ENCODE measurements at regions not wholly inside any gene's neighbourhood (a gene's known extent, or its start where the extent isn't known, plus 50 kb on each side); places are given as distances from the start of the nearest gene placed in this dataset.
"Not testable (repeated sequence)": the region's sequence is repeated elsewhere in the genome, so short reads cannot be mapped to it uniquely, and the experiment has no call there.

DNA sequence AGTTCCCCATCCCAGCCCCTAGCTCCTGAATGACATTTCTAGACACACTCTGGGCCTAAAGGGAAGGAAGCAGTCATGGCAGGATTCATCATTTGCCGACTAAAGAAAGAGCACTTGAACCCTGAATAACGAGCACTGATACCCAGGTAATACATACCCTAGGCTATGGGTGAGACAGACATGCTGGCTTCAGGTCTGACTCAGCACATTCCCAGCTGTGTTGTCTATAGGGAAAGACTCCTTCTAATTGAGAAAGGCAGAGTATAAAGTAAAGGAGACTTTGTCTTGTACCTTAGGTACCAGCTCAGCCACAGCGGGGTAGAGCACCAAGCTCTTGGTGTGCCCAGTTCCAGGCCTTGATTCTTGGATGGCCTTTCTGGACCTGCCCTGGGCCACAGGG is 870.5 kb downstream of the PDCD6IP start:
- DNase-seq, result no peak
- no peak overlapping the region for H3K4me3 Mint-ChIP-seq
- TF ChIP-seq, protein P1, sequence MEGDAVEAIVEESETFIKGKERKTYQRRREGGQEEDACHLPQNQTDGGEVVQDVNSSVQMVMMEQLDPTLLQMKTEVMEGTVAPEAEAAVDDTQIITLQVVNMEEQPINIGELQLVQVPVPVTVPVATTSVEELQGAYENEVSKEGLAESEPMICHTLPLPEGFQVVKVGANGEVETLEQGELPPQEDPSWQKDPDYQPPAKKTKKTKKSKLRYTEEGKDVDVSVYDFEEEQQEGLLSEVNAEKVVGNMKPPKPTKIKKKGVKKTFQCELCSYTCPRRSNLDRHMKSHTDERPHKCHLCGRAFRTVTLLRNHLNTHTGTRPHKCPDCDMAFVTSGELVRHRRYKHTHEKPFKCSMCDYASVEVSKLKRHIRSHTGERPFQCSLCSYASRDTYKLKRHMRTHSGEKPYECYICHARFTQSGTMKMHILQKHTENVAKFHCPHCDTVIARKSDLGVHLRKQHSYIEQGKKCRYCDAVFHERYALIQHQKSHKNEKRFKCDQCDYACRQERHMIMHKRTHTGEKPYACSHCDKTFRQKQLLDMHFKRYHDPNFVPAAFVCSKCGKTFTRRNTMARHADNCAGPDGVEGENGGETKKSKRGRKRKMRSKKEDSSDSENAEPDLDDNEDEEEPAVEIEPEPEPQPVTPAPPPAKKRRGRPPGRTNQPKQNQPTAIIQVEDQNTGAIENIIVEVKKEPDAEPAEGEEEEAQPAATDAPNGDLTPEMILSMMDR (IDR thresholded peaks at IDR 0.05), result no peak
- H3K9me3 Mint-ChIP-seq, result peaks cover 44% of the 10 kb centered on the region
- peaks cover 6% of the 10 kb centered on the region; the same call in 1 of the 2 replicates for H3K36me3 Mint-ChIP-seq (ENCODE audit: low read depth)
- H3K27me3 Mint-ChIP-seq (ENCODE audit: insufficient read depth), result no peaks in the 10 kb centered on the region
- H3K27ac Mint-ChIP-seq, result no peak overlapping the region
- no peaks in the 10 kb centered on the region for H3K4me1 Mint-ChIP-seq (ENCODE audit: low read depth)

DNA sequence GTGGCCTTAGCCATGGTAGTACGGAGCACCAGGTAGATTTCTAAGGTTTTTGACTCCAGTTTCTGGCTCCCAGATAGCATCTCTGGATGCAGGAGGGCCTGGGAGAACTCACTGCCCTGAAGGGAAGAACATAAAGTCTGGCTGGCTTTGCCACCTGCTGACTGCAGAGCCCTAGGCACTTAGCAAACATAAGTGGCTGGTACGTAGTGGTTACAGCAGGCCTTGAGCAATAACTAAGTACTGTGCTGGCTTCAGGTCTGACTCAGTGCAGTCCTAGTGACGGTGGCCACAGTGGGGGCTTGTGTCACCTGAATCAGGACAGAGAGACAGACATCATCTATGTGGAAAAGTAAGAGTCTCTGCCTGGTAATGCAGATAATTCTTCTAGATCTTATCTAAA is 871.1 kb downstream of the PDCD6IP start:
- Mint-ChIP-seq H3K27ac (no peak overlapping the region), H3K4me1 (ENCODE audit: low read depth) (no peaks in the 10 kb centered on the region), H3K27me3 (ENCODE audit: insufficient read depth) (no peaks in the 10 kb centered on the region), H3K9me3 (peaks cover 44% of the 10 kb centered on the region), H3K36me3 (ENCODE audit: low read depth) (peaks cover 6% of the 10 kb centered on the region; the same call in 1 of the 2 replicates), H3K4me3 (no peak overlapping the region)
- TF ChIP-seq, protein P1 (IDR thresholded peaks at IDR 0.05), result no peak
- DNase-seq, result no peak

DNA sequence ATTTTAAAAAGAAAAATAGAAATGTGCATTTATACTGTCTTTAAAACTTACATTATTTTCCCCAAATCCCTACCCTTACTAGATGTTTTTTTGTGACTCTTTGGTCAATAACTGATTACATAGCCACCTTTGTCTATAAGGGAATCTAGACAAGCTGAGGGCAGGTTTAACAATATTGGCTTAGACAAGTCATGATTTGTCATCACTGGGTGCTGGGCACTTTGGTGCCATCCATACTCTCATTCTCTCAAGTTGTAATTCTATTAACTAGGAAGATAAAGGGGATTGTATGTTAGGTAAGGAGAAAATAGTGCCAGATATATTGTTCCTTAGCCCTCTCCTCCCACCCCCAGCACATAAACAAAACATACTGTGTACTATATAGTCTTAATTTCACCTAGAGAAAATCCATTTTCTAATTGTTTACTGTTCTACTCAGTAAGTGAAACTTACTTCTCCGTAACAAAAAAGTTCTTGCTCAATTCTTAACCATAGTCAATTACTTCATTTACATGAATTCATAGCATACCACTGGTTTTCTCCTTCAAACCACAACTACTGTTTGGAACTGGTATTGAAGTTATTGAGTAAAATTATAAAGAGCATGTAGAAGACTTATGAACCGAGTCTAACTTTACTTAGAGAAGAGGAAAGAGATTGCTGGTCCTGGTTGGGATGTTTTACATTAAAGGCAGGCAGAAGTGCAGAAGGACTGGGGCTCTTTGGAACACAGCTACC is 877.1 kb downstream of the PDCD6IP start:
- Mint-ChIP-seq H3K9me3 (peaks cover 44% of the 10 kb centered on the region), H3K27ac (no peak overlapping the region), H3K4me1 (ENCODE audit: low read depth) (no peaks in the 10 kb centered on the region; the same call in 1 of the 2 replicates), H3K4me3 (no peak overlapping the region), H3K36me3 (ENCODE audit: low read depth) (peaks cover 6% of the 10 kb centered on the region; the same call in 1 of the 2 replicates), H3K27me3 (ENCODE audit: insufficient read depth) (no peaks in the 10 kb centered on the region)
- TF ChIP-seq, protein P1 (IDR thresholded peaks at IDR 0.05), result no peak
- DNase-seq, result no peak

DNA sequence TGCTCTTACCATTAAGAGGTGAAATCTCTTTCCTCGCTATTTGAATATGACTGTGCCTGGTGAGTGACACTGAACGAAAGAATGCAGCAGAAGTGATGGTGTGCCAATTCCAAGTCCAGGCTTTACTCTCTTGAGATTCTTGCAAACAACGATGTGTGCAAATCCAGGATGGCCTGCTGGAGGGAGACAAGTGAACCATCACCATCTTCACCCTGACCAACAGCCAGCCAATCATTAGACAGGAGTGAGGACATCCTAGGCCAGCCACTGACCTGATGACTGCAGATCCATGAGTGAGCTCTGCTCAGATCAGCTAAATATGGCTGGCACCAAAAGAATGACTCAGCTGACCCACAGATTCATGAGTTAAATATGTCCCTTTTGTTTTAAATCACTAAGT is 878.0 kb downstream of the PDCD6IP start:
- Mint-ChIP-seq H3K4me1 (ENCODE audit: low read depth) (no peaks in the 10 kb centered on the region; the same call in 1 of the 2 replicates), H3K9me3 (peaks cover 46% of the 10 kb centered on the region), H3K27ac (no peak overlapping the region), H3K27me3 (ENCODE audit: insufficient read depth) (no peaks in the 10 kb centered on the region), H3K4me3 (no peak overlapping the region), H3K36me3 (ENCODE audit: low read depth) (peaks cover 6% of the 10 kb centered on the region; the same call in 1 of the 2 replicates)
- DNase-seq, result no peak
- TF ChIP-seq, protein P1 (IDR thresholded peaks at IDR 0.05), result no peak

DNA sequence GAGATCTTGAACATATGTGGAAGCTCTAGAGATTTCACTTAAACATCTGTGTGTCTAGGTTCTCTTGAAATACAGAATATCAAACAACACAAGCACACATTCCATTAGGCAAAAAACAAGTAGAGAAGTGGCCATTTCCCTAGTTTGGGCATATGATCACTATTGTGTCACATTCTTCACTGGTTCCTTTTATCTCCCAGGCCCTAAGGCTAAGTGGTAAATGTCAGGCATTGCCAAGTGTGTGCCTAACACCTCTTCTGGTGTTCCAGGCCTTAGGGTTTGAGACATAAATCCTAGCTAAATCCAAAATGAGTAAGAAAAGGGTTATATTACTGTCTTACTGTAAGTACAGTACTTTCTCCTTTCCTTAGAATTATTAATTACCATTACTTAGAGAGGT is 880.1 kb downstream of the PDCD6IP start:
- no peaks in the 10 kb centered on the region; the same call in 1 of the 2 replicates for H3K4me1 Mint-ChIP-seq (ENCODE audit: low read depth)
- no peak overlapping the region for H3K27ac Mint-ChIP-seq
- no peak overlapping the region for H3K4me3 Mint-ChIP-seq
- H3K27me3 Mint-ChIP-seq (ENCODE audit: insufficient read depth), result no peaks in the 10 kb centered on the region
- DNase-seq, result no peak
- H3K9me3 Mint-ChIP-seq, result peaks cover 38% of the 10 kb centered on the region
- TF ChIP-seq, protein P1 (IDR thresholded peaks at IDR 0.05), result no peak
- no peaks in the 10 kb centered on the region for H3K36me3 Mint-ChIP-seq (ENCODE audit: low read depth)

DNA sequence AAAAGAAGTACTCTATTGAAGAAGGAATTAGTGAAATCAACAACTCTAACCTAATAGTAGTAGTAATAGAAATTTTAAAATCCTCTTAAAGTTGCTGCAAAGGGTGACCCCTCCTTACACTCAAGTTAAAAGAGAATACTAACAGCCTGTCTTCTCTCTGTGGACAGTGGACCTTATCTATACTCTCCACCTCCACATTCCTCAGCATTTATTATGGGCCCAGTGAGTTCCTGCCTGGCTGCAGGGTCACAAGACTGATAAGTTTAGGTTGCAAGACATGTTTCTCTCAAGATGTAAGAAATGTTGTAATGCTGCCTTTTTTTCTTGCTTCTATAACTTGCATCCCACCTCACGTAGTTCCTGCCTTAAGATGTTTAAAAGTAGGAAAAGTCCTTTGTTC is 880.6 kb downstream of the PDCD6IP start:
- H3K4me3 Mint-ChIP-seq; H3K36me3 Mint-ChIP-seq (ENCODE audit: low read depth); DNase-seq; H3K4me1 Mint-ChIP-seq (ENCODE audit: low read depth); H3K27ac Mint-ChIP-seq; H3K27me3 Mint-ChIP-seq (ENCODE audit: insufficient read depth): not testable (repeated sequence)
- H3K9me3 Mint-ChIP-seq, result peaks cover 38% of the 10 kb centered on the region
